GM12878 (cell line): ENCODE measurements at regions not wholly inside any gene's neighbourhood (a gene's known extent, or its start where the extent isn't known, plus 50 kb on each side); places are given as distances from the start of the nearest gene placed in this dataset.

Source experiments
- ATAC-seq: fragments of 200-7000 bp; cut with Tn5 transposase; 3 replicates; pipeline ENCODE4 v1.9.1; 2020; ENCODE audit warnings: mild to moderate bottlenecking, moderate library complexity
- BruUV-seq: library from RNA; stranded (reverse); fragments of 400-500 nt; replicated peaks from 2 replicates; lab custom pipeline; 2021; lab: Mats Ljungman, UMichigan
- CTCF ChIA-PET: fragments of 300-600 bp; sonication (Branson Sonifier 250); formaldehyde crosslinking; extraction: SDS; loops from one replicate; lab custom pipeline; 2021; ENCODE audit warnings: inconsistent platforms; lab: Yijun Ruan, JAX
- POLR2A ChIA-PET: fragments of 350-600 bp; formaldehyde crosslinking; extraction: SDS; loops from one replicate; lab custom pipeline; 2021; ENCODE audit warnings: inconsistent platforms; lab: Charles Lee
- RAD21 ChIA-PET: fragments of 300-600 bp; sonication (Branson Sonifier 250); formaldehyde crosslinking; loops from one replicate; lab custom pipeline; 2023; ENCODE audit warnings: antibody characterized with exemption; ENCODE audit not compliant: unreplicated experiment; lab: Charles Lee
- SMC1A ChIA-PET: fragments of 300-600 bp; sonication (Branson Sonifier 250); formaldehyde crosslinking; loops from one replicate; lab custom pipeline; 2023; ENCODE audit not compliant: unreplicated experiment, uncharacterized antibody; lab: Charles Lee
- DNase-seq: peaks from one replicate; pipeline ENCODE4 v3.0.0-alpha.2; 2011; ENCODE audit warnings: low read depth, low spot score
- FAIRE-seq: peaks from 3 replicates; lab custom pipeline; 2011; peaks lifted over from hg19 to GRCh38; lab: Jason Lieb, UNC
- H2AFZ ChIP-seq: 2 replicates; pipeline ENCODE4 v1.6.0; 2011; ENCODE audit warnings: low read depth, low read length, control low read depth; ENCODE audit not compliant: control insufficient read depth
- H3K27ac ChIP-seq: 2 replicates; pipeline ENCODE4 v1.5.1; 2011; ENCODE audit warnings: control low read depth; ENCODE audit not compliant: control insufficient read depth, insufficient read depth
- H3K27me3 ChIP-seq, 2 experiments: replicated peaks in 1 of 2; 2 replicates each; pipeline versions ENCODE4 v1.6.0 to v1.6.1; 2011; ENCODE audit warnings: low read length in 1 of 2; ENCODE audit not compliant: control insufficient read depth in 2 of 2, insufficient read depth in 2 of 2
- H3K36me3 ChIP-seq, 2 experiments: 2 replicates each; pipeline ENCODE4 v1.5.1; 2011; ENCODE audit warnings: low read length in 1 of 2; ENCODE audit not compliant: control insufficient read depth in 2 of 2, insufficient read depth in 2 of 2
- H3K4me1 ChIP-seq: 2 replicates; pipeline ENCODE4 v1.6.1; 2011; ENCODE audit warnings: mild to moderate bottlenecking, low read length, moderate library complexity, mixed read lengths; ENCODE audit not compliant: control insufficient read depth, insufficient read depth
- H3K4me2 ChIP-seq: 2 replicates; pipeline ENCODE4 v1.6.0; 2011; ENCODE audit warnings: control low read depth; ENCODE audit not compliant: control insufficient read depth, insufficient read depth
- H3K4me3 ChIP-seq: fragments of 200-600 bp; sonication (generic); 2 replicates; pipeline ENCODE4 v1.5.1; 2016
- H3K79me2 ChIP-seq: 2 replicates; pipeline ENCODE4 v1.6.0; 2011; ENCODE audit warnings: low read length; ENCODE audit not compliant: control insufficient read depth, insufficient read depth
- H3K9ac ChIP-seq: 2 replicates; pipeline ENCODE4 v1.8.0; 2011; ENCODE audit warnings: low read length, control low read depth, mixed read lengths; ENCODE audit not compliant: control insufficient read depth, insufficient read depth
- H3K9me3 ChIP-seq: replicated peaks from 3 replicates; pipeline ENCODE4 v1.5.1; 2011; ENCODE audit warnings: mild to moderate bottlenecking, low read length; ENCODE audit not compliant: control insufficient read depth, insufficient read depth
- H4K20me1 ChIP-seq: 2 replicates; pipeline ENCODE4 v1.6.0; 2011; ENCODE audit not compliant: control insufficient read depth, insufficient read depth
- CHD1 ChIP-seq: IDR thresholded peaks from 2 replicates; pipeline ENCODE4 v1.6.1; 2012; ENCODE audit warnings: low read depth, low read length, improper control_type of control experiment
- CREB1 ChIP-seq: IDR thresholded peaks from 2 replicates; pipeline ENCODE4 v1.6.1; 2012; ENCODE audit warnings: low read depth, mild to moderate bottlenecking, inconsistent platforms
- HDGF ChIP-seq: fragments of 450-650 bp; IDR thresholded peaks from 2 replicates; pipeline ENCODE4 v1.6.1; 2016; ENCODE audit warnings: antibody characterized with exemption
- JUND ChIP-seq: IDR thresholded peaks from 2 replicates; pipeline ENCODE4 v1.6.1; 2012; ENCODE audit warnings: low read depth, mild to moderate bottlenecking, low read length, improper control_type of control experiment, moderate library complexity
- MEF2A ChIP-seq: IDR thresholded peaks from 2 replicates; pipeline ENCODE4 v1.6.1; 2011; ENCODE audit warnings: low read depth, mild to moderate bottlenecking, low read length, moderate library complexity; ENCODE audit not compliant: insufficient read depth
- RCOR1 ChIP-seq: conservative IDR thresholded peaks from 2 replicates; pipeline ENCODE4 v1.6.1; 2012; ENCODE audit warnings: low read depth, low read length, improper control_type of control experiment
- RFX5 ChIP-seq: IDR thresholded peaks from 2 replicates; pipeline ENCODE4 v1.6.1; 2011; ENCODE audit warnings: low read depth, low read length, improper control_type of control experiment
- SMAD5 ChIP-seq: IDR thresholded peaks from 2 replicates; pipeline ENCODE4 v1.6.1; 2016; ENCODE audit warnings: antibody characterized with exemption, low read depth
- ZBED1 ChIP-seq: IDR thresholded peaks from 2 replicates; pipeline ENCODE4 v1.6.1; 2016; ENCODE audit warnings: borderline replicate concordance
- WGBS: methylation state at CpG from one replicate; pipeline ENCODE4 v1.1.6; 2016; ENCODE audit warnings: low lambda C conversion rate; ENCODE audit not compliant: insufficient replicate concordance, insufficient coverage; ENCODE audit errors: missing lambda C conversion rate; 5-methylcytosine and 5-hydroxymethylcytosine counted together
- in situ Hi-C: fragments of 300-500 bp; cut with MboI; formaldehyde crosslinking; loops from 9 replicates; pipeline ENCODE4 v1.14.3; 2018; ENCODE audit warnings: mixed read lengths
- intact Hi-C: fragments of 100-400 bp; cut with micrococcal nuclease; formaldehyde crosslinking; loops from one replicate; pipeline ENCODE4 v1.14.2; 2022; ENCODE audit not compliant: unreplicated experiment
- TF ChIP-seq, protein P1 (sequence below): IDR thresholded peaks from 2 replicates; pipeline ENCODE4 v1.6.1; 2012; ENCODE audit warnings: mild to moderate bottlenecking, low read depth, low read length
- TF ChIP-seq, protein P2 (sequence below): fragments of 450-650 bp; IDR thresholded peaks from 2 replicates; pipeline ENCODE4 v1.6.1; 2018; ENCODE audit warnings: mild to moderate bottlenecking, low read depth, moderate library complexity; ENCODE audit not compliant: partially characterized antibody
- TF ChIP-seq, protein P3 (sequence below): fragments of 450-650 bp; IDR thresholded peaks from 2 replicates; pipeline ENCODE4 v1.6.1; 2017; ENCODE audit warnings: mild to moderate bottlenecking, moderate library complexity

DNA sequence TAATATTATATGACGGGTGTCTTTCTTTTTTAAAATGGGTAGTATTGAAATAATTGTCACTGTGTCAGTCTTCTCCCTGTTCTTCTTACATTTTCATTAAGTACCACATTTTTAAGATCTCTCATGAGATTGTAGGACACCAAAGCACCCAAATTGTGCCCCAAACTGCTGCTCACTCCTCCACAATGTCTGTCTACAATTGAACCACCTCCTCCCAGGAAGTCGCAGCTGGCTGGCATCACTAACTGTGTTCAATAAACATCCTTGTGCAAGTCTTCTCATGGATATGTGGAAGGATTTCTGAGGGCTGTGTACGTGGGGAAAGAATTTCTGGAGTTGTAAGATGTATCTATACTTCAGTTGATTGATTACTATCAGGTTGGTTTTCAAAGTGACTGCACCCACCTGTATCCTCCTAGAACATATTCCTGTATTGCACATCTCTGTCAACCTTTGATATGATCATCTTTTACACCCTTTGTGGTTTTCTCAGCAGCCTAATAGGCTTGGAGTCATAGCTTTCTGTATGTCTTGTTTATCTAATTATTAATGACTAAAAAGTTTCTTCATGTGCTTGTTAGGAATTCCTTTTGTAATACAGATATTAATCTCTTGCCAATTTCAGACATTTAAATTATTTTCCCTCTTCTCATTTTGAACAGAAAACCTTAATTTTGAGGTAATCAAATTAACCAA, 774.9 kb downstream of the RNF144A start:
- intact Hi-C loops, result no loop called here
- H3K9ac ChIP-seq, result no peak overlapping the region
- TF ChIP-seq CHD1 (no peak), RFX5 (no peak), RCOR1 (no peak), CREB1 (no peak), SMAD5 (no peak), HDGF (no peak), ZBED1 (no peak), MEF2A (no peak), JUND (no peak)
- TF ChIP-seq, protein P1, sequence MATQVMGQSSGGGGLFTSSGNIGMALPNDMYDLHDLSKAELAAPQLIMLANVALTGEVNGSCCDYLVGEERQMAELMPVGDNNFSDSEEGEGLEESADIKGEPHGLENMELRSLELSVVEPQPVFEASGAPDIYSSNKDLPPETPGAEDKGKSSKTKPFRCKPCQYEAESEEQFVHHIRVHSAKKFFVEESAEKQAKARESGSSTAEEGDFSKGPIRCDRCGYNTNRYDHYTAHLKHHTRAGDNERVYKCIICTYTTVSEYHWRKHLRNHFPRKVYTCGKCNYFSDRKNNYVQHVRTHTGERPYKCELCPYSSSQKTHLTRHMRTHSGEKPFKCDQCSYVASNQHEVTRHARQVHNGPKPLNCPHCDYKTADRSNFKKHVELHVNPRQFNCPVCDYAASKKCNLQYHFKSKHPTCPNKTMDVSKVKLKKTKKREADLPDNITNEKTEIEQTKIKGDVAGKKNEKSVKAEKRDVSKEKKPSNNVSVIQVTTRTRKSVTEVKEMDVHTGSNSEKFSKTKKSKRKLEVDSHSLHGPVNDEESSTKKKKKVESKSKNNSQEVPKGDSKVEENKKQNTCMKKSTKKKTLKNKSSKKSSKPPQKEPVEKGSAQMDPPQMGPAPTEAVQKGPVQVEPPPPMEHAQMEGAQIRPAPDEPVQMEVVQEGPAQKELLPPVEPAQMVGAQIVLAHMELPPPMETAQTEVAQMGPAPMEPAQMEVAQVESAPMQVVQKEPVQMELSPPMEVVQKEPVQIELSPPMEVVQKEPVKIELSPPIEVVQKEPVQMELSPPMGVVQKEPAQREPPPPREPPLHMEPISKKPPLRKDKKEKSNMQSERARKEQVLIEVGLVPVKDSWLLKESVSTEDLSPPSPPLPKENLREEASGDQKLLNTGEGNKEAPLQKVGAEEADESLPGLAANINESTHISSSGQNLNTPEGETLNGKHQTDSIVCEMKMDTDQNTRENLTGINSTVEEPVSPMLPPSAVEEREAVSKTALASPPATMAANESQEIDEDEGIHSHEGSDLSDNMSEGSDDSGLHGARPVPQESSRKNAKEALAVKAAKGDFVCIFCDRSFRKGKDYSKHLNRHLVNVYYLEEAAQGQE, result no peak
- TF ChIP-seq, protein P2, sequence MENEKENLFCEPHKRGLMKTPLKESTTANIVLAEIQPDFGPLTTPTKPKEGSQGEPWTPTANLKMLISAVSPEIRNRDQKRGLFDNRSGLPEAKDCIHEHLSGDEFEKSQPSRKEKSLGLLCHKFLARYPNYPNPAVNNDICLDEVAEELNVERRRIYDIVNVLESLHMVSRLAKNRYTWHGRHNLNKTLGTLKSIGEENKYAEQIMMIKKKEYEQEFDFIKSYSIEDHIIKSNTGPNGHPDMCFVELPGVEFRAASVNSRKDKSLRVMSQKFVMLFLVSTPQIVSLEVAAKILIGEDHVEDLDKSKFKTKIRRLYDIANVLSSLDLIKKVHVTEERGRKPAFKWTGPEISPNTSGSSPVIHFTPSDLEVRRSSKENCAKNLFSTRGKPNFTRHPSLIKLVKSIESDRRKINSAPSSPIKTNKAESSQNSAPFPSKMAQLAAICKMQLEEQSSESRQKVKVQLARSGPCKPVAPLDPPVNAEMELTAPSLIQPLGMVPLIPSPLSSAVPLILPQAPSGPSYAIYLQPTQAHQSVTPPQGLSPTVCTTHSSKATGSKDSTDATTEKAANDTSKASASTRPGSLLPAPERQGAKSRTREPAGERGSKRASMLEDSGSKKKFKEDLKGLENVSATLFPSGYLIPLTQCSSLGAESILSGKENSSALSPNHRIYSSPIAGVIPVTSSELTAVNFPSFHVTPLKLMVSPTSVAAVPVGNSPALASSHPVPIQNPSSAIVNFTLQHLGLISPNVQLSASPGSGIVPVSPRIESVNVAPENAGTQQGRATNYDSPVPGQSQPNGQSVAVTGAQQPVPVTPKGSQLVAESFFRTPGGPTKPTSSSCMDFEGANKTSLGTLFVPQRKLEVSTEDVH, result no peak
- TF ChIP-seq, protein P3, sequence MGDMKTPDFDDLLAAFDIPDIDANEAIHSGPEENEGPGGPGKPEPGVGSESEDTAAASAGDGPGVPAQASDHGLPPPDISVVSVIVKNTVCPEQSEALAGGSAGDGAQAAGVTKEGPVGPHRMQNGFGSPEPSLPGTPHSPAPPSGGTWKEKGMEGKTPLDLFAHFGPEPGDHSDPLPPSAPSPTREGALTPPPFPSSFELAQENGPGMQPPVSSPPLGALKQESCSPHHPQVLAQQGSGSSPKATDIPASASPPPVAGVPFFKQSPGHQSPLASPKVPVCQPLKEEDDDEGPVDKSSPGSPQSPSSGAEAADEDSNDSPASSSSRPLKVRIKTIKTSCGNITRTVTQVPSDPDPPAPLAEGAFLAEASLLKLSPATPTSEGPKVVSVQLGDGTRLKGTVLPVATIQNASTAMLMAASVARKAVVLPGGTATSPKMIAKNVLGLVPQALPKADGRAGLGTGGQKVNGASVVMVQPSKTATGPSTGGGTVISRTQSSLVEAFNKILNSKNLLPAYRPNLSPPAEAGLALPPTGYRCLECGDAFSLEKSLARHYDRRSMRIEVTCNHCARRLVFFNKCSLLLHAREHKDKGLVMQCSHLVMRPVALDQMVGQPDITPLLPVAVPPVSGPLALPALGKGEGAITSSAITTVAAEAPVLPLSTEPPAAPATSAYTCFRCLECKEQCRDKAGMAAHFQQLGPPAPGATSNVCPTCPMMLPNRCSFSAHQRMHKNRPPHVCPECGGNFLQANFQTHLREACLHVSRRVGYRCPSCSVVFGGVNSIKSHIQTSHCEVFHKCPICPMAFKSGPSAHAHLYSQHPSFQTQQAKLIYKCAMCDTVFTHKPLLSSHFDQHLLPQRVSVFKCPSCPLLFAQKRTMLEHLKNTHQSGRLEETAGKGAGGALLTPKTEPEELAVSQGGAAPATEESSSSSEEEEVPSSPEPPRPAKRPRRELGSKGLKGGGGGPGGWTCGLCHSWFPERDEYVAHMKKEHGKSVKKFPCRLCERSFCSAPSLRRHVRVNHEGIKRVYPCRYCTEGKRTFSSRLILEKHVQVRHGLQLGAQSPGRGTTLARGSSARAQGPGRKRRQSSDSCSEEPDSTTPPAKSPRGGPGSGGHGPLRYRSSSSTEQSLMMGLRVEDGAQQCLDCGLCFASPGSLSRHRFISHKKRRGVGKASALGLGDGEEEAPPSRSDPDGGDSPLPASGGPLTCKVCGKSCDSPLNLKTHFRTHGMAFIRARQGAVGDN, result no peak
- H2AFZ ChIP-seq, result no peak overlapping the region
- 2% methylated on average over 3 of the region's 3 CpGs for WGBS
- CTCF ChIA-PET, result interaction anchor here (1.1 to 1.4 kb wide), 3 partner anchors 9 to 45 kb away, joined by 3 to 4 read pairs (median 4); no protein-coding TSS in a partner anchor
- no peaks in the 10 kb centered on the region for H3K36me3 ChIP-seq
- no peaks in the 10 kb centered on the region for H4K20me1 ChIP-seq
- RAD21 ChIA-PET, result no interaction called here
- ATAC-seq, result peak; percentile 24; the same call in 1 of the 3 replicates
- no peaks in the 10 kb centered on the region for H3K9me3 ChIP-seq
- in situ Hi-C loops, result no loop called here
- no peak for FAIRE-seq
- SMC1A ChIA-PET, result interaction anchor here (1.5 to 1.7 kb wide), 2 partner anchors 11 to 33 kb away, joined by 7 read pairs; no protein-coding TSS in a partner anchor
- H3K27me3 ChIP-seq, result no peaks in the 10 kb centered on the region; a peak in 1 of 4 replicates
- BruUV-seq, result no TSS peak
- H3K79me2 ChIP-seq, result no peaks in the 10 kb centered on the region
- no peak overlapping the region for H3K4me3 ChIP-seq
- POLR2A ChIA-PET, result no interaction called here
- 0 out of 2 replicates have a peak, but pooled peaks cover 4% of the 10 kb centered on the region for H3K4me1 ChIP-seq
- no peak for DNase-seq
- no peak overlapping the region for H3K4me2 ChIP-seq
- H3K27ac ChIP-seq, result no peak overlapping the region
